Neural progenitor cell (in vitro differentiated cells): ENCODE measurements at regions not wholly inside any gene's neighbourhood (a gene's known extent, or its start where the extent isn't known, plus 50 kb on each side); places are given as distances from the start of the nearest gene placed in this dataset.
"Not testable (repeated sequence)": the region's sequence is repeated elsewhere in the genome, so short reads cannot be mapped to it uniquely, and the experiment has no call there.

Source experiments
- CTCF ChIP-seq: fragments of 200-600 bp; sonication (generic); IDR thresholded peaks from 2 replicates; pipeline ENCODE4 v1.5.1; 2017; ENCODE audit warnings: antibody characterized with exemption, mild to moderate bottlenecking
- EZH2 ChIP-seq: fragments of 200-600 bp; sonication (generic); IDR thresholded peaks from 2 replicates; pipeline ENCODE4 v1.6.1; 2017; ENCODE audit warnings: antibody characterized with exemption, mild to moderate bottlenecking, moderate library complexity
- EZH2phosphoT487 ChIP-seq: fragments of 200-600 bp; sonication (generic); IDR thresholded peaks from 2 replicates; pipeline ENCODE4 v1.6.1; 2017; ENCODE audit warnings: antibody characterized with exemption

GRCh38 chr15:57809285-57809684, 102.8 kb downstream of the POLR2M start:
- TF ChIP-seq CTCF, EZH2, EZH2phosphoT487: not testable (repeated sequence)
